Neutrophil (primary cell): ENCODE measurements at regions not wholly inside any gene's neighbourhood (a gene's known extent, or its start where the extent isn't known, plus 50 kb on each side); places are given as distances from the start of the nearest gene placed in this dataset.

Experiments used
- H3K27ac ChIP-seq: fragments of 200-600 bp; sonication (generic); 2 replicates; pipeline ENCODE4 v1.5.1; 2016; ENCODE audit warnings: mild to moderate bottlenecking, moderate library complexity
- H3K27me3 ChIP-seq: fragments of 200-600 bp; sonication (generic); 2 replicates; pipeline ENCODE4 v1.6.0; 2016; ENCODE audit warnings: mild to moderate bottlenecking
- H3K36me3 ChIP-seq: fragments of 200-600 bp; sonication (generic); 2 replicates; pipeline ENCODE4 v1.5.1; 2017
- H3K4me1 ChIP-seq, 2 experiments: fragments of 200-600 bp in 1 of 2; sonication (generic) in 1 of 2; 1 replicate in 1 of 2; 2 replicates in 1 of 2; pipeline versions ENCODE4 v1.5.1 to v1.6.1; 2013 to 2016; ENCODE audit warnings: low read depth in 1 of 2, low read length in 1 of 2, mild to moderate bottlenecking in 1 of 2, moderate library complexity in 1 of 2; ENCODE audit not compliant: control insufficient read depth in 1 of 2, insufficient read depth in 1 of 2
- H3K4me3 ChIP-seq, 2 experiments: fragments of 200-600 bp in 1 of 2; sonication (generic) in 1 of 2; 1 replicate in 1 of 2; 2 replicates in 1 of 2; pipeline ENCODE4 v1.5.1; 2013 to 2016; ENCODE audit warnings: low read depth in 1 of 2, low read length in 1 of 2, mild to moderate bottlenecking in 1 of 2, moderate library complexity in 1 of 2
- H3K9me3 ChIP-seq: fragments of 200-600 bp; sonication (generic); 2 replicates; pipeline ENCODE4 v1.5.1; 2016
- TF ChIP-seq, protein P1 (sequence below): fragments of 200-600 bp; sonication (generic); IDR thresholded peaks from 2 replicates; pipeline ENCODE4 v1.5.1; 2016; ENCODE audit warnings: antibody characterized with exemption

- no peak overlapping the region for H3K4me3 ChIP-seq
- H3K27me3 ChIP-seq: no peaks in the 10 kb centered on the region
- no peaks in the 10 kb centered on the region for H3K4me1 ChIP-seq
- no peaks in the 10 kb centered on the region for H3K36me3 ChIP-seq
- H3K27ac ChIP-seq: no peak overlapping the region
- TF ChIP-seq, protein P1, sequence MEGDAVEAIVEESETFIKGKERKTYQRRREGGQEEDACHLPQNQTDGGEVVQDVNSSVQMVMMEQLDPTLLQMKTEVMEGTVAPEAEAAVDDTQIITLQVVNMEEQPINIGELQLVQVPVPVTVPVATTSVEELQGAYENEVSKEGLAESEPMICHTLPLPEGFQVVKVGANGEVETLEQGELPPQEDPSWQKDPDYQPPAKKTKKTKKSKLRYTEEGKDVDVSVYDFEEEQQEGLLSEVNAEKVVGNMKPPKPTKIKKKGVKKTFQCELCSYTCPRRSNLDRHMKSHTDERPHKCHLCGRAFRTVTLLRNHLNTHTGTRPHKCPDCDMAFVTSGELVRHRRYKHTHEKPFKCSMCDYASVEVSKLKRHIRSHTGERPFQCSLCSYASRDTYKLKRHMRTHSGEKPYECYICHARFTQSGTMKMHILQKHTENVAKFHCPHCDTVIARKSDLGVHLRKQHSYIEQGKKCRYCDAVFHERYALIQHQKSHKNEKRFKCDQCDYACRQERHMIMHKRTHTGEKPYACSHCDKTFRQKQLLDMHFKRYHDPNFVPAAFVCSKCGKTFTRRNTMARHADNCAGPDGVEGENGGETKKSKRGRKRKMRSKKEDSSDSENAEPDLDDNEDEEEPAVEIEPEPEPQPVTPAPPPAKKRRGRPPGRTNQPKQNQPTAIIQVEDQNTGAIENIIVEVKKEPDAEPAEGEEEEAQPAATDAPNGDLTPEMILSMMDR: no peak
- H3K9me3 ChIP-seq: no peaks in the 10 kb centered on the region
Observed at GRCh38 chr1:68327414-68327813, 95.1 kb upstream of the WLS start.

GRCh38 chr1:68326481-68326880 is 94.2 kb upstream of the WLS start:
- no peak overlapping the region for H3K27ac ChIP-seq
- H3K4me1 ChIP-seq: no peaks in the 10 kb centered on the region

DNA sequence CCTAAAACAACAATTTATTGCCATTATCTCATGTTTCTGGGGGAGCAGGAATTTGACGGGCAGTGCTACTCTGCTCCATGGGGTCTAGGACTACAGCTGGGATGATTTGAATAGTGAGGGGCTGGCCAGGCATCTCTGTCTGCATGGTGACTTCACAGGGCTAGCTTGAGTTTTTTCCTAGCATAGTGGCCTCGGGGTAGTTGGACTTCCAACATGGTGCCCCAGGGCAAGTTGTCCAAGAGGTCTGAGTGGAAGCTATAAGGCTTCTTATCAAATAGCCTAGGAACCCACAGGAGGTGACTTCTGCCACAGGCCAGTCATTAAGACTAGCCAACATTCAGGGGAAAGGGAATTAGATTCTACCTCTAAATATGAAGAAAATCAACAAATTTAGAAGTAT is 92.0 kb upstream of the WLS start:
- H3K4me3 ChIP-seq: no peak overlapping the region
- no peaks in the 10 kb centered on the region for H3K36me3 ChIP-seq
- H3K27me3 ChIP-seq: no peaks in the 10 kb centered on the region
- H3K27ac ChIP-seq: no peak overlapping the region
- H3K9me3 ChIP-seq: no peaks in the 10 kb centered on the region
- H3K4me1 ChIP-seq: no peaks in the 10 kb centered on the region
- TF ChIP-seq, protein P1: no peak

More at GRCh38 chr1:68326481-68326880, 94.2 kb upstream of the WLS start:
- Histone ChIP-seq H3K4me3 (no peak overlapping the region), H3K9me3 (no peaks in the 10 kb centered on the region), H3K27me3 (no peaks in the 10 kb centered on the region), H3K36me3 (no peaks in the 10 kb centered on the region)
- TF ChIP-seq, protein P1: no peak

DNA sequence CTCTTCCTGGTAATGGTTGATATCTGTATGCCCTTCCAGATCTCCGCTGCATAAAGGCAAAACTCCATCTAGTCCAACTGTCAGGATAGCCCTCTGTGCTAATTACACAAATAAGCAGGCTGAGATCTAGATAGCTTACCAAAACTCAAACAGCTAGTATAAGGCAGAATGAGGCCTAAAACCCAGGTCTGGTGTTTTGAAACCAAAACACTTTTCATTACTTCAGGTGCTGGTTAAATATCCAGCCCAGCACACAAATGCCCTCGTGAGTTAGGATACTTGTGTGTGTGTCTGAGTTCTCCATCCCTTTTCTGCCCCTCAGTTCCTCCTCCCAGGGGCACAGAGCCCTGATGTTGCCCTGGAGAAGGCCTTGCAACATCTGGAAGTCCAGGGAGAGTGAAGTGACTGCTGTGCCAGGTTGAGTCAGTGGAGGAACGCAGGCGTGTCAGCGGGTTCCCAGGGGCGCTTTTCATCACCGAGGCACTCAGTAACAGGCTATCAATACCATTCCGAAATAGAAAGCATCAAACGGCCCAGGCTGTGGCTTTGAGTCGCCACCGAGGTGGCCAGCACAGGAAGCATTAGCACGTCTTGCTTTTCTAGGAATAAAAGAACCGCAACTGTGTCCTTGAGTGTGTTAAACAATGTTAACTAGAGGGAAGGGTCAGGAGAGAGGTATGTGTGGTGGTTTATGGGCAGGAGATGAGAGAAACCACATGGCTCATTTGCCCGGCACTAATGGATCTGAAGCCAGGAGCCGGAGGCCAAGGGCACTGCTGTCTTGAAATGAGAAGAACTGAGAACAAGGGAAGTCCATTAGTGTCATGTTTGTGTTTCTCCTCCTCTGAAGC is 90.7 kb upstream of the WLS start:
- Histone ChIP-seq H3K36me3 (no peaks in the 10 kb centered on the region), H3K27ac (no peak overlapping the region), H3K9me3 (no peaks in the 10 kb centered on the region), H3K4me1 (no peaks in the 10 kb centered on the region), H3K4me3 (no peak overlapping the region), H3K27me3 (no peaks in the 10 kb centered on the region)
- TF ChIP-seq, protein P1: no peak

DNA sequence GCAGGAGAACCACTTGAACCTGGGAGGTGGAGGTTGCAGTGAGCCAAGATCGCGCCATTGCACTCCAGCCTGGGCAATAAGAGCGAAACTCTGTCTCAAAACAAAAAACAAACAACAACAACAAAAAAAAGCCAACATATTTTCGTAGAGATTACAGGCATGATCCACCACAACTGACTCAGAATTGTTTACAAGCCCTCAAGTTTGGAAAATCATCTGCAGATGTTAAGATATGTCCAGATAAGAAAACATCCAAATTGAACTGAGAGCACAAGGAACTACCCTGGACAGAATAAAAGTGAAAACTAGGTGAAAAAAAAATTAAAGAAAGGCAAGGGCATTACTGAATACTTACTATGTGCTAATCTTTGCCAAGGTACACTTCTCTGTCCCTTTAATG is 89.8 kb upstream of the WLS start:
- Histone ChIP-seq H3K4me1 (no peaks in the 10 kb centered on the region), H3K27ac (no peak overlapping the region), H3K4me3 (no peak overlapping the region), H3K9me3 (no peaks in the 10 kb centered on the region), H3K36me3 (no peaks in the 10 kb centered on the region), H3K27me3 (no peaks in the 10 kb centered on the region)
- TF ChIP-seq, protein P1: no peak
